ENCODE measurements at regions not wholly inside any gene's neighbourhood (a gene's known extent, or its start where the extent isn't known, plus 50 kb on each side); places are given as distances from the start of the nearest gene placed in this dataset.

- BruUV-seq (replicated peaks): no TSS peak
- H2AFZ ChIP-seq (ENCODE audit: low read length): no peak overlapping the region
- no peaks in the 10 kb centered on the region for H3K9me2 ChIP-seq (ENCODE audit: insufficient read depth, low read length)
- intact Hi-C loops (cut with micrococcal nuclease; ENCODE audit: unreplicated experiment): no loop called here
- ChIA-PET CTCF (ENCODE audit: unreplicated experiment) (no interaction called here), POLR2A (no interaction called here)
- no peaks in the 10 kb centered on the region for H3K9me3 ChIP-seq (ENCODE audit: low read length)
- H3K79me2 ChIP-seq (ENCODE audit: insufficient read depth, low read depth, low read length): no peaks in the 10 kb centered on the region
- no peak overlapping the region for H3K4me3 ChIP-seq (ENCODE audit: low read depth, low read length, poor library complexity, severe bottlenecking)
- H4K20me1 ChIP-seq (ENCODE audit: insufficient read depth, low read length): no peaks in the 10 kb centered on the region
- TF ChIP-seq EZH2phosphoT487 (IDR thresholded peaks at IDR 0.05; ENCODE audit: borderline replicate concordance, low read depth, low read length) (no peak), CTCF (conservative IDR thresholded peaks at IDR 0.05; ENCODE audit: low read length) (no peak)
- no peak overlapping the region for H3K4me2 ChIP-seq (ENCODE audit: low read length)
- H3K27ac ChIP-seq (ENCODE audit: low read depth, low read length, poor library complexity, severe bottlenecking): no peak overlapping the region
- DNase-seq (ENCODE audit: low spot score): no peak
- no peaks in the 10 kb centered on the region for H3K4me1 ChIP-seq (ENCODE audit: insufficient read depth, low read length, poor library complexity, severe bottlenecking)
- H3K36me3 ChIP-seq (ENCODE audit: insufficient read depth, low read length): no peaks in the 10 kb centered on the region
Observed at GRCh38 chr10:42941790-42942189, 135.1 kb upstream of the RET start.

GRCh38 chr10:42942279-42942950 lies 134.5 kb upstream of the RET start:
- no peak for TF ChIP-seq CTCF (conservative IDR thresholded peaks at IDR 0.05; ENCODE audit: low read length)
- no peak for TF ChIP-seq EZH2phosphoT487 (IDR thresholded peaks at IDR 0.05; ENCODE audit: borderline replicate concordance, low read depth, low read length)
- Histone ChIP-seq H3K9me3 (ENCODE audit: low read length) (no peaks in the 10 kb centered on the region), H3K4me3 (ENCODE audit: low read depth, low read length, poor library complexity, severe bottlenecking) (no peak overlapping the region), H2AFZ (ENCODE audit: low read length) (no peak overlapping the region), H3K36me3 (ENCODE audit: insufficient read depth, low read length) (no peaks in the 10 kb centered on the region), H3K4me2 (ENCODE audit: low read length) (no peak overlapping the region), H3K4me1 (ENCODE audit: insufficient read depth, low read length, poor library complexity, severe bottlenecking) (no peaks in the 10 kb centered on the region), H4K20me1 (ENCODE audit: insufficient read depth, low read length) (no peaks in the 10 kb centered on the region), H3K27ac (ENCODE audit: low read depth, low read length, poor library complexity, severe bottlenecking) (no peak overlapping the region), H3K9me2 (ENCODE audit: insufficient read depth, low read length) (no peaks in the 10 kb centered on the region), H3K79me2 (ENCODE audit: insufficient read depth, low read depth, low read length) (no peaks in the 10 kb centered on the region)
- DNase-seq (ENCODE audit: low spot score): no peak
- ChIA-PET CTCF (ENCODE audit: unreplicated experiment) (no interaction called here), POLR2A (no interaction called here)
- intact Hi-C loops (cut with micrococcal nuclease; ENCODE audit: unreplicated experiment): no loop called here
- BruUV-seq (replicated peaks): no TSS peak

GRCh38 chr10:42943025-42943818 lies 133.6 kb upstream of the RET start:
- no peaks in the 10 kb centered on the region for H3K36me3 ChIP-seq (ENCODE audit: insufficient read depth, low read length)
- no peak overlapping the region for H3K27ac ChIP-seq (ENCODE audit: low read depth, low read length, poor library complexity, severe bottlenecking)
- H3K9me2 ChIP-seq (ENCODE audit: insufficient read depth, low read length): no peaks in the 10 kb centered on the region
- POLR2A ChIA-PET: no interaction called here
- no peak overlapping the region for H2AFZ ChIP-seq (ENCODE audit: low read length)
- no peak overlapping the region for H3K4me2 ChIP-seq (ENCODE audit: low read length)
- TF ChIP-seq EZH2phosphoT487 (IDR thresholded peaks at IDR 0.05; ENCODE audit: borderline replicate concordance, low read depth, low read length) (no peak), CTCF (conservative IDR thresholded peaks at IDR 0.05; ENCODE audit: low read length) (no peak)
- H3K4me1 ChIP-seq (ENCODE audit: insufficient read depth, low read length, poor library complexity, severe bottlenecking): no peaks in the 10 kb centered on the region
- H4K20me1 ChIP-seq (ENCODE audit: insufficient read depth, low read length): no peaks in the 10 kb centered on the region
- no TSS peak for BruUV-seq (replicated peaks)
- no peaks in the 10 kb centered on the region for H3K79me2 ChIP-seq (ENCODE audit: insufficient read depth, low read depth, low read length)
- H3K4me3 ChIP-seq (ENCODE audit: low read depth, low read length, poor library complexity, severe bottlenecking): no peak overlapping the region
- CTCF ChIA-PET (ENCODE audit: unreplicated experiment): no interaction called here
- H3K9me3 ChIP-seq (ENCODE audit: low read length): no peaks in the 10 kb centered on the region
- DNase-seq (ENCODE audit: low spot score): no peak
- intact Hi-C loops (cut with micrococcal nuclease; ENCODE audit: unreplicated experiment): no loop called here

All from OCI-LY7 (cell line).